GM12878 (cell line): ENCODE measurements at regions not wholly inside any gene's neighbourhood (a gene's known extent, or its start where the extent isn't known, plus 50 kb on each side); places are given as distances from the start of the nearest gene placed in this dataset.

Experiments
- ATAC-seq: fragments of 200-7000 bp; cut with Tn5 transposase; 3 replicates; pipeline ENCODE4 v1.9.1; 2020; ENCODE audit warnings: mild to moderate bottlenecking, moderate library complexity
- BruUV-seq: library from RNA; stranded (reverse); fragments of 400-500 nt; replicated peaks from 2 replicates; lab custom pipeline; 2021; lab: Mats Ljungman, UMichigan
- CTCF ChIA-PET: fragments of 300-600 bp; sonication (Branson Sonifier 250); formaldehyde crosslinking; extraction: SDS; loops from one replicate; lab custom pipeline; 2021; ENCODE audit warnings: inconsistent platforms; lab: Yijun Ruan, JAX
- POLR2A ChIA-PET: fragments of 350-600 bp; formaldehyde crosslinking; extraction: SDS; loops from one replicate; lab custom pipeline; 2021; ENCODE audit warnings: inconsistent platforms; lab: Charles Lee
- RAD21 ChIA-PET: fragments of 300-600 bp; sonication (Branson Sonifier 250); formaldehyde crosslinking; loops from one replicate; lab custom pipeline; 2023; ENCODE audit warnings: antibody characterized with exemption; ENCODE audit not compliant: unreplicated experiment; lab: Charles Lee
- SMC1A ChIA-PET: fragments of 300-600 bp; sonication (Branson Sonifier 250); formaldehyde crosslinking; loops from one replicate; lab custom pipeline; 2023; ENCODE audit not compliant: unreplicated experiment, uncharacterized antibody; lab: Charles Lee
- DNase-seq: peaks from one replicate; pipeline ENCODE4 v3.0.0-alpha.2; 2011; ENCODE audit warnings: low read depth, low spot score
- FAIRE-seq: peaks from 3 replicates; lab custom pipeline; 2011; peaks lifted over from hg19 to GRCh38; lab: Jason Lieb, UNC
- H2AFZ ChIP-seq: 2 replicates; pipeline ENCODE4 v1.6.0; 2011; ENCODE audit warnings: low read depth, low read length, control low read depth; ENCODE audit not compliant: control insufficient read depth
- H3K27ac ChIP-seq: 2 replicates; pipeline ENCODE4 v1.5.1; 2011; ENCODE audit warnings: control low read depth; ENCODE audit not compliant: control insufficient read depth, insufficient read depth
- H3K27me3 ChIP-seq, 2 experiments: replicated peaks in 1 of 2; 2 replicates each; pipeline versions ENCODE4 v1.6.0 to v1.6.1; 2011; ENCODE audit warnings: low read length in 1 of 2; ENCODE audit not compliant: control insufficient read depth in 2 of 2, insufficient read depth in 2 of 2
- H3K36me3 ChIP-seq, 2 experiments: 2 replicates each; pipeline ENCODE4 v1.5.1; 2011; ENCODE audit warnings: low read length in 1 of 2; ENCODE audit not compliant: control insufficient read depth in 2 of 2, insufficient read depth in 2 of 2
- H3K4me1 ChIP-seq: 2 replicates; pipeline ENCODE4 v1.6.1; 2011; ENCODE audit warnings: mild to moderate bottlenecking, low read length, moderate library complexity, mixed read lengths; ENCODE audit not compliant: control insufficient read depth, insufficient read depth
- H3K4me2 ChIP-seq: 2 replicates; pipeline ENCODE4 v1.6.0; 2011; ENCODE audit warnings: control low read depth; ENCODE audit not compliant: control insufficient read depth, insufficient read depth
- H3K4me3 ChIP-seq: fragments of 200-600 bp; sonication (generic); 2 replicates; pipeline ENCODE4 v1.5.1; 2016
- H3K79me2 ChIP-seq: 2 replicates; pipeline ENCODE4 v1.6.0; 2011; ENCODE audit warnings: low read length; ENCODE audit not compliant: control insufficient read depth, insufficient read depth
- H3K9ac ChIP-seq: 2 replicates; pipeline ENCODE4 v1.8.0; 2011; ENCODE audit warnings: low read length, control low read depth, mixed read lengths; ENCODE audit not compliant: control insufficient read depth, insufficient read depth
- H3K9me3 ChIP-seq: replicated peaks from 3 replicates; pipeline ENCODE4 v1.5.1; 2011; ENCODE audit warnings: mild to moderate bottlenecking, low read length; ENCODE audit not compliant: control insufficient read depth, insufficient read depth
- H4K20me1 ChIP-seq: 2 replicates; pipeline ENCODE4 v1.6.0; 2011; ENCODE audit not compliant: control insufficient read depth, insufficient read depth
- EP300 ChIP-seq, 2 experiments: fragments of 150-350 bp in 1 of 2; IDR thresholded peaks; 2 replicates each; pipeline ENCODE4 v1.6.1; 2011 to 2012; ENCODE audit warnings: low read depth in 2 of 2, low read length in 2 of 2, borderline replicate concordance in 1 of 2, improper control_type of control experiment in 1 of 2, inconsistent platforms in 1 of 2; ENCODE audit not compliant: control insufficient read depth in 1 of 2
- ETV6 ChIP-seq, 2 experiments: fragments of 450-650 bp in 1 of 2; IDR thresholded peaks in 1 of 2; conservative IDR thresholded peaks in 1 of 2; 2 replicates each; pipeline ENCODE4 v1.6.1; 2014; ENCODE audit warnings: antibody characterized with exemption in 1 of 2, borderline replicate concordance in 1 of 2, low read depth in 1 of 2, mild to moderate bottlenecking in 1 of 2, moderate library complexity in 1 of 2
- JUND ChIP-seq: IDR thresholded peaks from 2 replicates; pipeline ENCODE4 v1.6.1; 2012; ENCODE audit warnings: low read depth, mild to moderate bottlenecking, low read length, improper control_type of control experiment, moderate library complexity
- MXI1 ChIP-seq: fragments of 150-350 bp; IDR thresholded peaks from 2 replicates; pipeline ENCODE4 v1.6.1; 2011; ENCODE audit warnings: low read depth, mild to moderate bottlenecking, inconsistent platforms, low read length, improper control_type of control experiment
- RB1 ChIP-seq: fragments of 450-650 bp; formaldehyde crosslinking; IDR thresholded peaks from 2 replicates; pipeline ENCODE4 v1.6.1; 2017; ENCODE audit warnings: mild to moderate bottlenecking, borderline replicate concordance
- RELA ChIP-seq: fragments of 450-650 bp; IDR thresholded peaks from 2 replicates; pipeline ENCODE4 v1.8.0; 2014; ENCODE audit warnings: borderline replicate concordance; ENCODE audit not compliant: partially characterized antibody
- SIX5 ChIP-seq: IDR thresholded peaks from 2 replicates; pipeline ENCODE4 v1.6.1; 2011; ENCODE audit warnings: mild to moderate bottlenecking, low read depth, low read length, moderate library complexity; ENCODE audit not compliant: severe bottlenecking
- SMARCA5 ChIP-seq: fragments of 450-650 bp; IDR thresholded peaks from 2 replicates; pipeline ENCODE4 v1.6.1; 2017; ENCODE audit warnings: mild to moderate bottlenecking
- TCF3 ChIP-seq: IDR thresholded peaks from 2 replicates; pipeline ENCODE4 v1.6.1; 2012; ENCODE audit warnings: low read depth, mild to moderate bottlenecking, low read length, borderline replicate concordance; ENCODE audit not compliant: insufficient read depth
- ZNF207 ChIP-seq: fragments of 450-650 bp; IDR thresholded peaks from 2 replicates; pipeline ENCODE4 v1.6.1; 2014; ENCODE audit warnings: antibody characterized with exemption, mild to moderate bottlenecking, borderline replicate concordance
- ZSCAN29 ChIP-seq: fragments of 450-650 bp; IDR thresholded peaks from 2 replicates; pipeline ENCODE4 v1.6.1; 2017; ENCODE audit warnings: mild to moderate bottlenecking, moderate library complexity
- WGBS: methylation state at CpG from one replicate; pipeline ENCODE4 v1.1.6; 2016; ENCODE audit warnings: low lambda C conversion rate; ENCODE audit not compliant: insufficient replicate concordance, insufficient coverage; ENCODE audit errors: missing lambda C conversion rate; 5-methylcytosine and 5-hydroxymethylcytosine counted together
- in situ Hi-C: fragments of 300-500 bp; cut with MboI; formaldehyde crosslinking; loops from 9 replicates; pipeline ENCODE4 v1.14.3; 2018; ENCODE audit warnings: mixed read lengths
- intact Hi-C: fragments of 100-400 bp; cut with micrococcal nuclease; formaldehyde crosslinking; loops from one replicate; pipeline ENCODE4 v1.14.2; 2022; ENCODE audit not compliant: unreplicated experiment
- TF ChIP-seq, protein P1 (sequence below): fragments of 450-650 bp; IDR thresholded peaks from 2 replicates; pipeline ENCODE4 v1.6.1; 2017; ENCODE audit warnings: low read depth, mild to moderate bottlenecking, moderate library complexity
- TF ChIP-seq, protein P2 (sequence below): fragments of 450-650 bp; IDR thresholded peaks from 2 replicates; pipeline ENCODE4 v1.6.1; 2017; ENCODE audit warnings: mild to moderate bottlenecking, moderate library complexity
- TF ChIP-seq, protein P3 (sequence below): fragments of 150-350 bp; IDR thresholded peaks from 2 replicates; pipeline ENCODE4 v1.6.1; 2014; ENCODE audit warnings: mild to moderate bottlenecking, low read depth, low read length

DNA sequence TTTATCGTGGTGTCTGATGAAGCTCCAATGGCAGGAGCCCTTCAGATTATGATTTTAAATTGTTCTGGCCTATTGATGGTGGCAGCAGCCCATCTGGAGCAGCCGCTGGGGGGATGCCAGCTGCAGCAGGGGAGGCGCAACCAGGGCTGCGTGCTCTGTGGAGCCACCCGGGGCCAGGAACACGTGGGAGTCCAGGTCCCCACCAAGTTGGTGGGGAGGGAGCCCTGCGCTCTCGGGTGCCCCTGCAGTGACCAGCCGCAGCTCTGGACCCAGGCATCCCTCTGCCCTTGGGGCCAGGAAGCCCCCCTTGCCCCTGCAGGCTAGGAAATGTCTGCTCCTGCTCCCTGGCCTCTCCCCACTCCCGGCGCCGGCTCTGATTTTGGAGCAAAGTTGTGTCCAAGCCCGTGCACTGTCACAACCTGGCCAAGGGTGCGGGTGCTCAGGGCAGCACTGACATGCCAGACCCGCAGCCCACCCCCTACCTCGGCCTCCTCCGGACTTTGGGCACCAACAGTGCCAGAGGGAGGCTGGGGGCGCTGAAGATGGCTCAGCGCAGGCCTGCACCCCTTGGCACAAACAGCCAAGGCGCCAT, 147.2 kb upstream of the ADO start (continued):
- TF ChIP-seq ZNF207 (no peak), TCF3 (no peak)

DNA sequence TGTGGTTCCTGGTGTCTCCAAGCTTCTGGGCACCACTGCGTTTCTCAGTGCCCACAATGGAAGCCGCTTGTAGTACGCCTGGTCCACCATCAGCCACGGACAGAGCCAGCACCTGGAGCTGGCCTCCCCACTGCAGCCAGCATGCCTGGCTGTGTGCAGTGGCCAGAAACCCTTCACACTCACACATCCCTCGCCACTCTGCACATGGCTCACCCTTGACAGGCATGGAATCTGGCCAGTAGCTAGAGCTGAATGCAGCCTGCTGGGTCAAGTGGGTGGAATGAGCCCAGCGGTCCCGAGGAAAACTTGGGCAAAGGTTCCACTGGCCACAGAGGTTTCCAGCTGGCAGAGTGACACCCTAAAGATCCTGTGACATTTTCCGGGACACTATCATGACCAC, 146.0 kb upstream of the ADO start:
- H3K9me3 ChIP-seq = no peaks in the 10 kb centered on the region
- no peak overlapping the region for H3K27ac ChIP-seq
- ChIA-PET RAD21 (interaction anchor here (0.7 to 9.0 kb wide), 5 partner anchors 9 to 74 kb away, joined by 3 to 97 read pairs (median 4); no protein-coding TSS in a partner anchor), POLR2A (interaction anchor here (0.6 to 1.2 kb wide), 4 partner anchors 11 to 345 kb away, joined by 3 to 5 read pairs (median 3); no protein-coding TSS in a partner anchor), CTCF (interaction anchor here (0.6 to 1.4 kb wide), 6 partner anchors 10 to 27 kb away, joined by 3 to 9 read pairs (median 4); no protein-coding TSS in a partner anchor), SMC1A (interaction anchor here (0.9 to 12.8 kb wide), 8 partner anchors 10 to 136 kb away, joined by 3 to 329 read pairs (median 6); no protein-coding TSS in a partner anchor)
- no peak overlapping the region for H3K4me2 ChIP-seq
- intact Hi-C loops (no loop called here), in situ Hi-C loops (no loop called here)
- peaks cover 29% of the 10 kb centered on the region for H3K4me1 ChIP-seq
- BruUV-seq = no TSS peak
- H3K9ac ChIP-seq = no peak overlapping the region
- no peak for TF ChIP-seq SMARCA5
- TF ChIP-seq TCF3 = no peak
- no peak for TF ChIP-seq ZSCAN29
- no peak for TF ChIP-seq SIX5
- TF ChIP-seq, protein P1, sequence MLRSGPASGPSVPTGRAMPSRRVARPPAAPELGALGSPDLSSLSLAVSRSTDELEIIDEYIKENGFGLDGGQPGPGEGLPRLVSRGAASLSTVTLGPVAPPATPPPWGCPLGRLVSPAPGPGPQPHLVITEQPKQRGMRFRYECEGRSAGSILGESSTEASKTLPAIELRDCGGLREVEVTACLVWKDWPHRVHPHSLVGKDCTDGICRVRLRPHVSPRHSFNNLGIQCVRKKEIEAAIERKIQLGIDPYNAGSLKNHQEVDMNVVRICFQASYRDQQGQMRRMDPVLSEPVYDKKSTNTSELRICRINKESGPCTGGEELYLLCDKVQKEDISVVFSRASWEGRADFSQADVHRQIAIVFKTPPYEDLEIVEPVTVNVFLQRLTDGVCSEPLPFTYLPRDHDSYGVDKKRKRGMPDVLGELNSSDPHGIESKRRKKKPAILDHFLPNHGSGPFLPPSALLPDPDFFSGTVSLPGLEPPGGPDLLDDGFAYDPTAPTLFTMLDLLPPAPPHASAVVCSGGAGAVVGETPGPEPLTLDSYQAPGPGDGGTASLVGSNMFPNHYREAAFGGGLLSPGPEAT = no peak
- TF ChIP-seq, protein P2, sequence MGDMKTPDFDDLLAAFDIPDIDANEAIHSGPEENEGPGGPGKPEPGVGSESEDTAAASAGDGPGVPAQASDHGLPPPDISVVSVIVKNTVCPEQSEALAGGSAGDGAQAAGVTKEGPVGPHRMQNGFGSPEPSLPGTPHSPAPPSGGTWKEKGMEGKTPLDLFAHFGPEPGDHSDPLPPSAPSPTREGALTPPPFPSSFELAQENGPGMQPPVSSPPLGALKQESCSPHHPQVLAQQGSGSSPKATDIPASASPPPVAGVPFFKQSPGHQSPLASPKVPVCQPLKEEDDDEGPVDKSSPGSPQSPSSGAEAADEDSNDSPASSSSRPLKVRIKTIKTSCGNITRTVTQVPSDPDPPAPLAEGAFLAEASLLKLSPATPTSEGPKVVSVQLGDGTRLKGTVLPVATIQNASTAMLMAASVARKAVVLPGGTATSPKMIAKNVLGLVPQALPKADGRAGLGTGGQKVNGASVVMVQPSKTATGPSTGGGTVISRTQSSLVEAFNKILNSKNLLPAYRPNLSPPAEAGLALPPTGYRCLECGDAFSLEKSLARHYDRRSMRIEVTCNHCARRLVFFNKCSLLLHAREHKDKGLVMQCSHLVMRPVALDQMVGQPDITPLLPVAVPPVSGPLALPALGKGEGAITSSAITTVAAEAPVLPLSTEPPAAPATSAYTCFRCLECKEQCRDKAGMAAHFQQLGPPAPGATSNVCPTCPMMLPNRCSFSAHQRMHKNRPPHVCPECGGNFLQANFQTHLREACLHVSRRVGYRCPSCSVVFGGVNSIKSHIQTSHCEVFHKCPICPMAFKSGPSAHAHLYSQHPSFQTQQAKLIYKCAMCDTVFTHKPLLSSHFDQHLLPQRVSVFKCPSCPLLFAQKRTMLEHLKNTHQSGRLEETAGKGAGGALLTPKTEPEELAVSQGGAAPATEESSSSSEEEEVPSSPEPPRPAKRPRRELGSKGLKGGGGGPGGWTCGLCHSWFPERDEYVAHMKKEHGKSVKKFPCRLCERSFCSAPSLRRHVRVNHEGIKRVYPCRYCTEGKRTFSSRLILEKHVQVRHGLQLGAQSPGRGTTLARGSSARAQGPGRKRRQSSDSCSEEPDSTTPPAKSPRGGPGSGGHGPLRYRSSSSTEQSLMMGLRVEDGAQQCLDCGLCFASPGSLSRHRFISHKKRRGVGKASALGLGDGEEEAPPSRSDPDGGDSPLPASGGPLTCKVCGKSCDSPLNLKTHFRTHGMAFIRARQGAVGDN = no peak
- no peak for TF ChIP-seq RELA
- TF ChIP-seq, protein P3, sequence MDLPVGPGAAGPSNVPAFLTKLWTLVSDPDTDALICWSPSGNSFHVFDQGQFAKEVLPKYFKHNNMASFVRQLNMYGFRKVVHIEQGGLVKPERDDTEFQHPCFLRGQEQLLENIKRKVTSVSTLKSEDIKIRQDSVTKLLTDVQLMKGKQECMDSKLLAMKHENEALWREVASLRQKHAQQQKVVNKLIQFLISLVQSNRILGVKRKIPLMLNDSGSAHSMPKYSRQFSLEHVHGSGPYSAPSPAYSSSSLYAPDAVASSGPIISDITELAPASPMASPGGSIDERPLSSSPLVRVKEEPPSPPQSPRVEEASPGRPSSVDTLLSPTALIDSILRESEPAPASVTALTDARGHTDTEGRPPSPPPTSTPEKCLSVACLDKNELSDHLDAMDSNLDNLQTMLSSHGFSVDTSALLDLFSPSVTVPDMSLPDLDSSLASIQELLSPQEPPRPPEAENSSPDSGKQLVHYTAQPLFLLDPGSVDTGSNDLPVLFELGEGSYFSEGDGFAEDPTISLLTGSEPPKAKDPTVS = no peak
- TF ChIP-seq RB1 = no peak
- TF ChIP-seq EP300 (IDR thresholded peaks at IDR 0.05; ENCODE audit: borderline replicate concordance in 1 of 2, control insufficient read depth in 1 of 2, low read depth in 2 of 2, low read length in 2 of 2) = no peak
- no peak for TF ChIP-seq ETV6 (conservative IDR thresholded peaks at IDR 0.05 in 1 of 2, IDR thresholded peaks at IDR 0.05 in 1 of 2; ENCODE audit: borderline replicate concordance in 1 of 2, low read depth in 1 of 2)
- TF ChIP-seq MXI1 = no peak
- TF ChIP-seq JUND = no peak
- WGBS = 84% methylated on average over 8 of the region's 8 CpGs
- DNase-seq (no peak), ATAC-seq (no peak), FAIRE-seq (no peak)
- H3K27me3 ChIP-seq = no peaks in the 10 kb centered on the region
- H2AFZ ChIP-seq = no peak overlapping the region
- no peak overlapping the region for H3K4me3 ChIP-seq
- no peaks in the 10 kb centered on the region for H4K20me1 ChIP-seq
- no peaks in the 10 kb centered on the region for H3K79me2 ChIP-seq
- H3K36me3 ChIP-seq = no peaks in the 10 kb centered on the region
